ENCODE measurements at regions not wholly inside any gene's neighbourhood (a gene's known extent, or its start where the extent isn't known, plus 50 kb on each side); places are given as distances from the start of the nearest gene placed in this dataset.

DNA sequence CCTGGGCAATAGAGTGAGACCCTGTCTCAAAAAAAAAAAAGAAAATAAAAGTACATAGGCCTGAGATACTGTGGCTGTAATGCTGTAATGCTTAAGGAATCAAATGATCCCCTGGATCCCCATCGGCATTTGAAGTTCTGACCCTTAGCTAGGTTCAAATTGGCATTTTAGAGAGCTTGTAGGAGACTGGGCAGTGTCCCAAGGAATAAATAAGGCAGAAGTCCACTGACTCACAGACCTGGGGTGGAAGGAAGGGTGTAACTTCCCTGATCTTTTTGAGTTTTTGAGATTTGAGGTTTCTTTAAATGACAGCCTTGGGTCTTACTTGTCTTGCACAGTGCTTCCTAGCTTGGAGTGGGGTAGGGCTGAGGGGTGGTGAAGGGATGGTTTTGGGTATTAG, 553.7 kb downstream of the SLC4A3 start:
- H3F3A ChIP-seq (ENCODE audit: low read depth), result no peaks in the 10 kb centered on the region

GRCh38 chr2:220182790-220183189, 555.4 kb downstream of the SLC4A3 start:
- H3K4me3 ChIP-seq (ENCODE audit: low read length, poor library complexity, severe bottlenecking), result no peak overlapping the region
- no peaks in the 10 kb centered on the region for H3K9me3 ChIP-seq (ENCODE audit: insufficient read depth, low read depth, low read length)
- no peaks in the 10 kb centered on the region for H3K4me1 ChIP-seq (ENCODE audit: insufficient read depth, low read length, poor library complexity, severe bottlenecking)
- TF ChIP-seq, protein P1, sequence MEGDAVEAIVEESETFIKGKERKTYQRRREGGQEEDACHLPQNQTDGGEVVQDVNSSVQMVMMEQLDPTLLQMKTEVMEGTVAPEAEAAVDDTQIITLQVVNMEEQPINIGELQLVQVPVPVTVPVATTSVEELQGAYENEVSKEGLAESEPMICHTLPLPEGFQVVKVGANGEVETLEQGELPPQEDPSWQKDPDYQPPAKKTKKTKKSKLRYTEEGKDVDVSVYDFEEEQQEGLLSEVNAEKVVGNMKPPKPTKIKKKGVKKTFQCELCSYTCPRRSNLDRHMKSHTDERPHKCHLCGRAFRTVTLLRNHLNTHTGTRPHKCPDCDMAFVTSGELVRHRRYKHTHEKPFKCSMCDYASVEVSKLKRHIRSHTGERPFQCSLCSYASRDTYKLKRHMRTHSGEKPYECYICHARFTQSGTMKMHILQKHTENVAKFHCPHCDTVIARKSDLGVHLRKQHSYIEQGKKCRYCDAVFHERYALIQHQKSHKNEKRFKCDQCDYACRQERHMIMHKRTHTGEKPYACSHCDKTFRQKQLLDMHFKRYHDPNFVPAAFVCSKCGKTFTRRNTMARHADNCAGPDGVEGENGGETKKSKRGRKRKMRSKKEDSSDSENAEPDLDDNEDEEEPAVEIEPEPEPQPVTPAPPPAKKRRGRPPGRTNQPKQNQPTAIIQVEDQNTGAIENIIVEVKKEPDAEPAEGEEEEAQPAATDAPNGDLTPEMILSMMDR (conservative IDR thresholded peaks at IDR 0.05; ENCODE audit: low read length), result no peak
- no peak for TF ChIP-seq EZH2phosphoT487 (IDR thresholded peaks at IDR 0.05; ENCODE audit: borderline replicate concordance)
- no peak overlapping the region for H2AFZ ChIP-seq (ENCODE audit: low read length)
- no peaks in the 10 kb centered on the region for H3K27me3 ChIP-seq (ENCODE audit: insufficient read depth, low read length, poor library complexity, severe bottlenecking)
- no peaks in the 10 kb centered on the region for H4K20me1 ChIP-seq (ENCODE audit: insufficient read depth, low read length, poor library complexity, severe bottlenecking)
- no peaks in the 10 kb centered on the region for H3K36me3 ChIP-seq (ENCODE audit: insufficient read depth, low read length)
- no peaks in the 10 kb centered on the region for H3K79me2 ChIP-seq (ENCODE audit: insufficient read depth, low read length)
- no peak overlapping the region for H3K4me2 ChIP-seq (ENCODE audit: low read depth, low read length, poor library complexity, severe bottlenecking)
- no peak overlapping the region for H3K9ac ChIP-seq (ENCODE audit: low read depth, low read length, poor library complexity, severe bottlenecking)
- no peaks in the 10 kb centered on the region for H3K9me2 ChIP-seq (replicated peaks; ENCODE audit: low read depth, low read length)
- no peaks in the 10 kb centered on the region for H3F3A ChIP-seq (ENCODE audit: low read depth)

More for the DNA sequence above, 553.7 kb downstream of the SLC4A3 start:
- Histone ChIP-seq H2AFZ (ENCODE audit: low read length) (no peak overlapping the region), H3K9ac (ENCODE audit: low read depth, low read length, poor library complexity, severe bottlenecking) (no peak overlapping the region), H3K36me3 (ENCODE audit: insufficient read depth, low read length) (no peaks in the 10 kb centered on the region), H3K9me3 (ENCODE audit: insufficient read depth, low read depth, low read length) (no peaks in the 10 kb centered on the region), H3K4me1 (ENCODE audit: insufficient read depth, low read length, poor library complexity, severe bottlenecking) (no peaks in the 10 kb centered on the region), H3K4me2 (ENCODE audit: low read depth, low read length, poor library complexity, severe bottlenecking) (no peak overlapping the region), H3K9me2 (replicated peaks; ENCODE audit: low read depth, low read length) (no peaks in the 10 kb centered on the region), H3K27me3 (ENCODE audit: insufficient read depth, low read length, poor library complexity, severe bottlenecking) (no peaks in the 10 kb centered on the region), H3K79me2 (ENCODE audit: insufficient read depth, low read length) (no peaks in the 10 kb centered on the region), H3K4me3 (ENCODE audit: low read length, poor library complexity, severe bottlenecking) (no peak overlapping the region), H4K20me1 (ENCODE audit: insufficient read depth, low read length, poor library complexity, severe bottlenecking) (no peaks in the 10 kb centered on the region)
- TF ChIP-seq, protein P1 (conservative IDR thresholded peaks at IDR 0.05; ENCODE audit: low read length), result no peak
- TF ChIP-seq EZH2phosphoT487 (IDR thresholded peaks at IDR 0.05; ENCODE audit: borderline replicate concordance), result no peak

DNA sequence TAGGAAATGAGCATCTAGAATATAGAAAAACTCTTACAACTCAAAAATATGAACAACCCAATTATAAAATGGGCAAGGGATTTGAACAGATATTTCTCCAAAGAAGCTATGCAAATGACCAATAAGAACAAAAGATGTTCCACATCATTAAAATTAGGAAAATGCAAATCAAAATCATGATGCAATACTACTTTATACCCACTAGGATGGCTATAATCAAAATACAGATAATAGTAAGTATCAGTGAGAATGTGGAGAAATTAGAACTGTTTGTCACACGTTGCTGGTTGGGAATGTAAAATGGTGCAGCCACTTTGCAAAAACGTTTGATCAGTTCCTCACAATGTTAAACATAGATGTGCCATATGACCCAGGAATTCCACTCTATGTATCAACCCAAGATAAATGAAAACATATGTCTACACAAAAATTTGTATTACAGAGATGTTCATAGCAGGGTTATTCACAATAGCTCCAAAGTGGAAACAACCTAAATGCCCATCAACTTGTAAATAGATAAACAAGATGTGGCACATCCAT, 558.4 kb downstream of the SLC4A3 start:
- Histone ChIP-seq H3K9ac (ENCODE audit: low read depth, low read length, poor library complexity, severe bottlenecking) (no peak overlapping the region), H2AFZ (ENCODE audit: low read length) (no peak overlapping the region), H3K79me2 (ENCODE audit: insufficient read depth, low read length) (no peaks in the 10 kb centered on the region), H3K4me2 (ENCODE audit: low read depth, low read length, poor library complexity, severe bottlenecking) (no peak overlapping the region), H3F3A (ENCODE audit: low read depth) (no peaks in the 10 kb centered on the region), H3K9me2 (replicated peaks; ENCODE audit: low read depth, low read length) (no peaks in the 10 kb centered on the region), H3K27me3 (ENCODE audit: insufficient read depth, low read length, poor library complexity, severe bottlenecking) (no peaks in the 10 kb centered on the region), H3K36me3 (ENCODE audit: insufficient read depth, low read length) (no peaks in the 10 kb centered on the region), H3K4me3 (ENCODE audit: low read length, poor library complexity, severe bottlenecking) (no peak overlapping the region), H4K20me1 (ENCODE audit: insufficient read depth, low read length, poor library complexity, severe bottlenecking) (no peaks in the 10 kb centered on the region), H3K9me3 (ENCODE audit: insufficient read depth, low read depth, low read length) (no peaks in the 10 kb centered on the region), H3K4me1 (ENCODE audit: insufficient read depth, low read length, poor library complexity, severe bottlenecking) (no peaks in the 10 kb centered on the region)
- TF ChIP-seq, protein P1 (conservative IDR thresholded peaks at IDR 0.05; ENCODE audit: low read length), result no peak
- no peak for TF ChIP-seq EZH2phosphoT487 (IDR thresholded peaks at IDR 0.05; ENCODE audit: borderline replicate concordance)

Data from Loucy (cell line).